ENCODE measurements at regions not wholly inside any gene's neighbourhood (a gene's known extent, or its start where the extent isn't known, plus 50 kb on each side); places are given as distances from the start of the nearest gene placed in this dataset.
"Not testable (repeated sequence)": the region's sequence is repeated elsewhere in the genome, so short reads cannot be mapped to it uniquely, and the experiment has no call there.

DNA sequence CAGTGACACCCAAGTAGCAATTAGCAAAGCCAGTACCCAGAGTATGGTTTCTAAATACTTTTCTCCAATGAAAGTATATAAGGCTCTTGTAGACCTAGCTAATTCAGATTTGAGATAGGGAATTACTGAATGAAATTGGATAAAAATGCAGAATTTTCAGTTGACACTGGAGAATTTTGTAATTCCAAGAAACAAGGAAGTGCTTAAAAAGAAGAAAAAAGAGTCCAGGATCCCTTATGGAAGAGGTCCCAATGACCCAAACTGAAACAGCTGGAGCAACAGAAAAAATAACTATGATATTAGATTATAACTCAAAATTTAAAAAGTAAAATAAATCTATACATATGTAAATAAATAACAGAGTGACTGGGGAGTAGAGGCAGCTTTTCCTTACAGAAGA lies 335.2 kb downstream of the C3orf38 start:
- Histone ChIP-seq H3K4me3 (ENCODE audit: low read length) (no peak overlapping the region), H3K36me3 (ENCODE audit: control insufficient read depth, insufficient read depth, low read length) (no peaks in the 10 kb centered on the region), H3K27me3 (ENCODE audit: control insufficient read depth, insufficient read depth, low read length) (no peaks in the 10 kb centered on the region), H3K9me3 (replicated peaks; ENCODE audit: control insufficient read depth, low read depth, low read length) (no peaks in the 10 kb centered on the region), H3K4me1 (ENCODE audit: control insufficient read depth, insufficient read depth, low read length) (no peaks in the 10 kb centered on the region), H3K27ac (ENCODE audit: low read length) (peak overlapping the region; percentile 47)
- DNase-seq = peak; percentile 70

DNA sequence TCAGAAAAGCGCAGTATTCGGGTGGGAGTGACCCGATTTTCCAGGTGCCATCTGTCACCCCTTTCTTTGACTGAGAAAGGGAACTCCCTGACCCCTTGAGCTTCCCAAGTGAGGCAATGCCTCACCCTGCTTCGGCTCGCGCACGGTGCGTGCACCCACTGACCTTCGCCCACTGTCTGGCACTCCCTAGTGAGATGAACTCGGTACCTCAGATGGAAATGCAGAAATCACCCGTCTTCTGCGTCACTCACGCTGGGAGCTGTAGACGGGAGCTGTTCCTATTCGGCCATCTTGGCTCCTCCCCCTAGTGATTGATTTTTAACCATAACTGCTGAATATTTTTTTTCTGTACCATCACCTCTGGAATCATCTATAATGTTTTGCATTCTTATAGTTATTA lies 359.1 kb downstream of the C3orf38 start:
- not testable (repeated sequence) for H3K27me3 ChIP-seq (ENCODE audit: control insufficient read depth, insufficient read depth, low read length); H3K9me3 ChIP-seq (replicated peaks; ENCODE audit: control insufficient read depth, low read depth, low read length); DNase-seq; H3K4me3 ChIP-seq (ENCODE audit: low read length); H3K27ac ChIP-seq (ENCODE audit: low read length); H3K4me1 ChIP-seq (ENCODE audit: control insufficient read depth, insufficient read depth, low read length); H3K36me3 ChIP-seq (ENCODE audit: control insufficient read depth, insufficient read depth, low read length)
- WGBS (ENCODE audit: insufficient coverage) = 97% methylated on average over 8 of the region's 15 CpGs

DNA sequence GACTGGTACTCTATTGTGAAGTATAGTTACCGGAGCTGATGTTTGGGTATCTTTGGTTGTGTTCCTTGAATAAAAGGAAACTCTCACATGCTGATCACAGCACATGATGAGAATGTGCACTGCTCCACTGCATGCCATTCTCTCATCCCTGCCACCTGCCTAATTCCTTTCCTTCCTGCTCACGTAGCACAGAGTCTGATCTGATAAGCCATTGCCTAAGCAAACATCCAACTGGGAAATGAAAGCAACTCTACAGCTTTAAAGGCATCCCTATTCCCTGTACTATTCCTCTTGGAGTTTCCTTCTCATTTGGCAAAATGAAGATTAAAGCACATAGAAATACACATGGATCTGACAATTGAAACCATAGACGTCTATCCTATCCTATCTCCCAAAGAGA lies 359.8 kb downstream of the C3orf38 start:
- H3K9me3 ChIP-seq (replicated peaks; ENCODE audit: control insufficient read depth, low read depth, low read length) = peaks cover 8% of the 10 kb centered on the region
- no peak overlapping the region for H3K4me3 ChIP-seq (ENCODE audit: low read length)
- no peak overlapping the region for H3K27ac ChIP-seq (ENCODE audit: low read length)
- no peak for DNase-seq
- H3K4me1 ChIP-seq (ENCODE audit: control insufficient read depth, insufficient read depth, low read length) = no peaks in the 10 kb centered on the region
- no peaks in the 10 kb centered on the region for H3K36me3 ChIP-seq (ENCODE audit: control insufficient read depth, insufficient read depth, low read length)
- WGBS (ENCODE audit: insufficient coverage) = 50% methylated on average over 1 of the region's 3 CpGs
- H3K27me3 ChIP-seq (ENCODE audit: control insufficient read depth, insufficient read depth, low read length) = no peaks in the 10 kb centered on the region

DNA sequence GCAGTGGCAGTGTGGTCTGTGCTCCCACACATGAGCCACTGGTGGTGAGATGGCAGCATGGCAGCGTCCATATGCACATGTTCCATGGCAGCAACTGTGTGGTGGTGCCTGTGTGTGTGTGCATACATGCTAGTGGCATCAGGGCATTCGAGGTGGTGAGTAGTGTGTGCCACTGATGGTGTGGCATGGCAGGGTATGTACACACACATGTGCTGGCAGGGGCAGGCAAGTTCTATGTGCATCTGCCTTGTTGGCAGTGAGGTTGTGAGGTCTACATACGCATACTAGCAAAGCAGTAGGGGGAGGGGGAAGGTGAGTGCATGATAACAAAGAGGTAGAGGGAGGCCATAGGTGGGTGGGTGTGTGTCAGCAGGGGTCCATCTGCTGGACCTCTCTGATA lies 378.7 kb downstream of the C3orf38 start:
- Histone ChIP-seq H3K4me1 (ENCODE audit: control insufficient read depth, insufficient read depth, low read length) (no peaks in the 10 kb centered on the region), H3K4me3 (ENCODE audit: low read length) (no peak overlapping the region), H3K9me3 (replicated peaks; ENCODE audit: control insufficient read depth, low read depth, low read length) (peaks cover 4% of the 10 kb centered on the region), H3K36me3 (ENCODE audit: control insufficient read depth, insufficient read depth, low read length) (no peaks in the 10 kb centered on the region), H3K27ac (ENCODE audit: low read length) (no peak overlapping the region), H3K27me3 (ENCODE audit: control insufficient read depth, insufficient read depth, low read length) (no peaks in the 10 kb centered on the region)
- no peak for DNase-seq
- 90% methylated on average over 3 of the region's 3 CpGs for WGBS (ENCODE audit: insufficient coverage)

DNA sequence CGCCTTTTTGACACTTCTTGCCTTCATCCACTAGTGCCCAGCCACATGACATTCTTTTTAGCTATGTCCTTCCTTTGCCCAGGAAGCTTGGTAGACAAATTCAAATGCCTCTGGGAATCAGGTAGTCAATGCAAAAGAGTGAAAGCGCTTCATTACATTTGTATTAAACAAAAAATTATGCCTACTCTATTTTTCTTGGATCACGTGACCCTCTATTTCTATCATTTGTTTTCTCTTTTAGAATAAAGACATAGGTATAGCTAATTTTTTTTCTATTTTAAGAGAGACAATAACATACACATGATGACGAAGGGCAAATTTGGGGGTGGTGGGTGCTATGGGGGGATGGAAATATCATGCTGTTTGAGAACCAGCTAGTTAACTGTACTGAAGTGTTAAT lies 384.8 kb downstream of the C3orf38 start:
- H3K4me1 ChIP-seq (ENCODE audit: control insufficient read depth, insufficient read depth, low read length) = no peaks in the 10 kb centered on the region
- H3K4me3 ChIP-seq (ENCODE audit: low read length) = no peak overlapping the region
- H3K9me3 ChIP-seq (replicated peaks; ENCODE audit: control insufficient read depth, low read depth, low read length) = no peaks in the 10 kb centered on the region
- no CpG with 5 or more reads among the region's 4 CpGs for WGBS (ENCODE audit: insufficient coverage)
- H3K27me3 ChIP-seq (ENCODE audit: control insufficient read depth, insufficient read depth, low read length) = no peaks in the 10 kb centered on the region
- DNase-seq = no peak
- H3K27ac ChIP-seq (ENCODE audit: low read length) = no peak overlapping the region
- no peaks in the 10 kb centered on the region for H3K36me3 ChIP-seq (ENCODE audit: control insufficient read depth, insufficient read depth, low read length)

DNA sequence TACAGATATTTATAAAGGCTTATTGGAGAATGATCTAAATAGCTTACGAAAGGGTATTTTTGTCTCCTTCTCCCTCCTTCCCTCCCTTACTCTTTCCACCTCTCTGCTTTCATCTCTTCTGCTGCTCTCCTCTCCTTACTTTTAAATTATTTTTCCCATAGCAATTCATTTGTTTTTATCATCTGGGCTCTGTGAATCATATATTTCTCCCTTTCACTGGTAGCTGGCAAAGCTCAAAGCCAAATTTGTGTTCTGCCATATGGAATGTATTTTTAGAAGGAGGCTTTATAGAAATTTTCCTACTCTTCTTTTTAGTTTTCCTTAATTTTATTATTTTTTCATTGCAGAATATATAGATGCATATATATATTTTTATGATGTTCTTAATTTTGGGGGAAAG lies 385.8 kb downstream of the C3orf38 start:
- Histone ChIP-seq H3K9me3 (replicated peaks; ENCODE audit: control insufficient read depth, low read depth, low read length) (no peaks in the 10 kb centered on the region), H3K4me3 (ENCODE audit: low read length) (no peak overlapping the region), H3K4me1 (ENCODE audit: control insufficient read depth, insufficient read depth, low read length) (no peaks in the 10 kb centered on the region), H3K36me3 (ENCODE audit: control insufficient read depth, insufficient read depth, low read length) (no peaks in the 10 kb centered on the region), H3K27ac (ENCODE audit: low read length) (no peak overlapping the region), H3K27me3 (ENCODE audit: control insufficient read depth, insufficient read depth, low read length) (no peaks in the 10 kb centered on the region)
- WGBS (ENCODE audit: insufficient coverage) = no CpG with 5 or more reads among the region's 1 CpG
- peak; percentile 68 for DNase-seq

DNA sequence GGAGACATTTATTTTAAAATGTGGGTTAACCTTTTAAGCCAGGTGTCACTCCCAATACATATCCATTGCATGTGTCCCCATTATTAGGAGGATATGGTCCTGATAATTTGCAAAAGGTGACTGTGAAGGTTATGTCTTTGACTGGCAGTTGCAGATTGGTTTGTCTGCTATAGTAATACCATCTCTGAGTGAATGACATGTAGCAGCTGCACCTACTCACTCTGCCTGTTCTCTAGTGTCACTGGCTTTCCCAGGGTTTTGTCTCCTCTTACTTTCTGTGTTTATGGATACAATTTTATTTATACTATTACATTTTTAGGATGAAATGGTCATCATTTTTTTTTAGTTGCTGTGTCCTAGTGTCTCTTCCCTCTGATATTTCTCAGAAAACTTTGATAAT lies 393.2 kb downstream of the C3orf38 start:
- no peaks in the 10 kb centered on the region for H3K27me3 ChIP-seq (ENCODE audit: control insufficient read depth, insufficient read depth, low read length)
- H3K27ac ChIP-seq (ENCODE audit: low read length) = no peak overlapping the region
- H3K4me1 ChIP-seq (ENCODE audit: control insufficient read depth, insufficient read depth, low read length) = no peaks in the 10 kb centered on the region
- no peak overlapping the region for H3K4me3 ChIP-seq (ENCODE audit: low read length)
- H3K36me3 ChIP-seq (ENCODE audit: control insufficient read depth, insufficient read depth, low read length) = no peaks in the 10 kb centered on the region
- DNase-seq = peak; percentile 43
- peaks cover 3% of the 10 kb centered on the region for H3K9me3 ChIP-seq (replicated peaks; ENCODE audit: control insufficient read depth, low read depth, low read length)

DNA sequence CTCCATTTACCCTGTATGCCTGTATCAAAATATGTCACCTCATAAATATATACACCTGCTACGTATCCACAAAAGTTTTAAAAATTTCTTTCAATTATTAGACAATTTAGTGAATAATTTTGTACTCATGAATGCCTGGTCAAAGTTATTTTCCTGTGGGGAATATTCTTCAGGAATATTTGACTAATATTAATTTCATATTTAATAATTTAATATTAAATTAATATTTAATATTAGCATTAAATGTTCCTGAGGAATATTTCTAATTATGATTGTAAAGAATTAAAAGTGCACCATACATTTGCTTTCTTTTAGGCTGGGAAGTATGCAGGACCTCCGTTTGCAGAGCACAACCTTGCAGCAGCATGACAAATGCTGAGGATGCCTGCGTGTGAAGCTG lies 422.7 kb downstream of the C3orf38 start:
- Histone ChIP-seq H3K27ac (ENCODE audit: low read length) (no peak overlapping the region), H3K4me1 (ENCODE audit: control insufficient read depth, insufficient read depth, low read length) (no peaks in the 10 kb centered on the region), H3K27me3 (ENCODE audit: control insufficient read depth, insufficient read depth, low read length) (no peaks in the 10 kb centered on the region), H3K9me3 (replicated peaks; ENCODE audit: control insufficient read depth, low read depth, low read length) (no peaks in the 10 kb centered on the region), H3K36me3 (ENCODE audit: control insufficient read depth, insufficient read depth, low read length) (no peaks in the 10 kb centered on the region), H3K4me3 (ENCODE audit: low read length) (no peak overlapping the region)
- no peak for DNase-seq
- WGBS (ENCODE audit: insufficient coverage) = 71% methylated on average over 1 of the region's 3 CpGs

DNA sequence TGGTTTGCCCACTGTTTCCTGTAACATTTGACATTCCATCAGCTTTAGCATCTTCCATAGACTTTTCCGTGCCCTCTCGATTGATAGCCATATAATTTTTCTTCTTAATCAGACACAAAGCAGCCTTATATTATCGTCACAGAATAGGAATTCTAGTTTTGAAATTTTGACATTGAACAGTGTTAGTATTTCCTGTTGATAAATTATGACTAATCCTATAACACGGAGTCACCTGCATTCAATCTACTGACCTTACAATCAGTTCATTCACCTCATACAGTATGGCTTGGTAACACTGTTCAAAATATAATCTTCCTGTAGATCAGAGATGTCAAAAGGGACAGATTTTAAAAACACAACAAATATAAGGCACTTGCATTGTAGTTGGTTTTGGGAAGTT lies 423.7 kb downstream of the C3orf38 start:
- H3K4me1 ChIP-seq (ENCODE audit: control insufficient read depth, insufficient read depth, low read length) = no peaks in the 10 kb centered on the region
- DNase-seq = no peak
- H3K27ac ChIP-seq (ENCODE audit: low read length) = no peak overlapping the region
- H3K27me3 ChIP-seq (ENCODE audit: control insufficient read depth, insufficient read depth, low read length) = no peaks in the 10 kb centered on the region
- no CpG with 5 or more reads among the region's 4 CpGs for WGBS (ENCODE audit: insufficient coverage)
- H3K4me3 ChIP-seq (ENCODE audit: low read length) = no peak overlapping the region
- H3K36me3 ChIP-seq (ENCODE audit: control insufficient read depth, insufficient read depth, low read length) = no peaks in the 10 kb centered on the region
- no peaks in the 10 kb centered on the region for H3K9me3 ChIP-seq (replicated peaks; ENCODE audit: control insufficient read depth, low read depth, low read length)

DNA sequence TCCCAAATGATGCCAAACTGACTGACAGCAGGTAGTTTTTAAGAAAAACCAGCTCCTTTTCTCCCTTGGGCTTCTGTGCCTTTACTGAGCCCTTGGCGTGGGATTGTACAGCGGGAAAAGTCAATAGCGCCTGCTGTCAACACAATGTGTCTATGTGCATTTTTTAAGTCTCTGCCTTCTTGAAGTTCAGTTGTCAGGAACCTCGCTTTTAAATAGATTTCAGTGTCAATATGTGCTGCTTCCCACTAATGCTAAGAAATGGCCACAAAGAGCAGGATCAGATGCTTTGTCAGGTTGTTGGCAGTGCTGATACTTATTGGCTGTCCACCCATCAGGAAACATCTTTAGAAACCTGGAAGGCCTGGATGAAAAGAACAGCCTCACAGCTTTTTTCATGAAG lies 424.4 kb downstream of the C3orf38 start:
- no peaks in the 10 kb centered on the region for H3K27me3 ChIP-seq (ENCODE audit: control insufficient read depth, insufficient read depth, low read length)
- no peaks in the 10 kb centered on the region for H3K4me1 ChIP-seq (ENCODE audit: control insufficient read depth, insufficient read depth, low read length)
- H3K36me3 ChIP-seq (ENCODE audit: control insufficient read depth, insufficient read depth, low read length) = no peaks in the 10 kb centered on the region
- H3K9me3 ChIP-seq (replicated peaks; ENCODE audit: control insufficient read depth, low read depth, low read length) = no peaks in the 10 kb centered on the region
- no peak for DNase-seq
- no peak overlapping the region for H3K4me3 ChIP-seq (ENCODE audit: low read length)
- no peak overlapping the region for H3K27ac ChIP-seq (ENCODE audit: low read length)
- WGBS (ENCODE audit: insufficient coverage) = 100% methylated on average over 2 of the region's 4 CpGs

DNA sequence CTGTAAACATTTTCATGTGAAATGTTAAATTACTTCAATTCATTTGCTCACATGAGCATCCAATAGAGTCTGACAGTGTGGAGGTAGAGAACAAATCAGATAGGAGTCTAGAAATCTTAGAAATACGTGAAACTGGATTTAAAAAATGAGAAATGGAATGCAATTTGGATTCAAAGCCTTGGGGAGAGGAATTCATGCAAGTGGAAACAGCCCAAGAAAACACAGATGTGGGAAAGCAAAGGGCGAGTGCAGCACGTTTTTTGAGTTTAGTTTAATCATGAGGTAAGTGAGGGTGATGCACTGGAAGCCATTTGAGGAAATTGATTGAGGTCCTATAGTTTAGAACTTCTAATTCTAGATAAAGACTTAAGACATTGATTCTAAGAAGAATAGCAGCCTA lies 434.7 kb downstream of the C3orf38 start:
- no peaks in the 10 kb centered on the region for H3K4me1 ChIP-seq (ENCODE audit: control insufficient read depth, insufficient read depth, low read length)
- 9% methylated on average over 1 of the region's 3 CpGs for WGBS (ENCODE audit: insufficient coverage)
- no peak overlapping the region for H3K27ac ChIP-seq (ENCODE audit: low read length)
- H3K9me3 ChIP-seq (replicated peaks; ENCODE audit: control insufficient read depth, low read depth, low read length) = no peaks in the 10 kb centered on the region
- H3K36me3 ChIP-seq (ENCODE audit: control insufficient read depth, insufficient read depth, low read length) = no peaks in the 10 kb centered on the region
- no peaks in the 10 kb centered on the region for H3K27me3 ChIP-seq (ENCODE audit: control insufficient read depth, insufficient read depth, low read length)
- DNase-seq = peak; percentile 66
- H3K4me3 ChIP-seq (ENCODE audit: low read length) = no peak overlapping the region
